Neural progenitor cell (in vitro differentiated cells): ENCODE measurements at regions not wholly inside any gene's neighbourhood (a gene's known extent, or its start where the extent isn't known, plus 50 kb on each side); places are given as distances from the start of the nearest gene placed in this dataset.
"Not testable (repeated sequence)": the region's sequence is repeated elsewhere in the genome, so short reads cannot be mapped to it uniquely, and the experiment has no call there.

Source experiments
- DNase-seq: peaks from one replicate; pipeline ENCODE4 v3.0.0-alpha.2; 2016; ENCODE audit warnings: low spot score
- H2AFZ ChIP-seq: fragments of 200-600 bp; sonication (generic); replicated peaks from 2 replicates; pipeline ENCODE4 v1.6.1; 2016; ENCODE audit warnings: antibody characterized with exemption
- H3F3A ChIP-seq: fragments of 200-600 bp; sonication (generic); 2 replicates; pipeline ENCODE4 v1.6.1; 2016; ENCODE audit warnings: antibody characterized with exemption, low read depth
- H3K27ac ChIP-seq: fragments of 200-600 bp; sonication (generic); 2 replicates; pipeline ENCODE4 v1.5.1; 2016; ENCODE audit warnings: mild to moderate bottlenecking
- H3K27me3 ChIP-seq: fragments of 200-600 bp; sonication (generic); 2 replicates; pipeline ENCODE4 v1.6.1; 2016; ENCODE audit warnings: mild to moderate bottlenecking, moderate library complexity
- H3K36me3 ChIP-seq: fragments of 200-600 bp; sonication (generic); 2 replicates; pipeline ENCODE4 v1.5.1; 2016
- H3K4me1 ChIP-seq: fragments of 200-600 bp; sonication (generic); 2 replicates; pipeline ENCODE4 v1.6.1; 2016; ENCODE audit warnings: mixed run types
- H3K4me2 ChIP-seq: fragments of 200-600 bp; sonication (generic); 2 replicates; pipeline ENCODE4 v1.6.1; 2016
- H3K4me3 ChIP-seq: fragments of 200-600 bp; sonication (generic); 2 replicates; pipeline ENCODE4 v1.5.1; 2016
- H3K79me2 ChIP-seq: fragments of 200-600 bp; sonication (generic); 2 replicates; pipeline ENCODE4 v1.6.1; 2016; ENCODE audit warnings: low read depth
- H3K9ac ChIP-seq: fragments of 200-600 bp; sonication (generic); 2 replicates; pipeline ENCODE4 v1.6.1; 2016
- H3K9me3 ChIP-seq: fragments of 200-600 bp; sonication (generic); 2 replicates; pipeline ENCODE4 v1.5.1; 2016; ENCODE audit warnings: low read depth
- H4K20me1 ChIP-seq: fragments of 200-600 bp; sonication (generic); 2 replicates; pipeline ENCODE4 v1.6.1; 2016; ENCODE audit warnings: low read depth
- H3K27ac Mint-ChIP-seq: 3 replicates; pipeline ENCODE4 v1.8.0; 2021; ENCODE audit warnings: mixed read lengths
- H3K27me3 Mint-ChIP-seq: 2 replicates; pipeline ENCODE4 v1.8.0; 2022; ENCODE audit warnings: low read depth, mild to moderate bottlenecking, inconsistent platforms, moderate library complexity, mixed read lengths; ENCODE audit not compliant: insufficient read depth
- H3K36me3 Mint-ChIP-seq: 3 replicates; pipeline ENCODE4 v1.8.0; 2021; ENCODE audit warnings: mixed read lengths
- H3K4me1 Mint-ChIP-seq: 3 replicates; pipeline ENCODE4 v1.8.0; 2021; ENCODE audit warnings: mixed read lengths
- H3K4me3 Mint-ChIP-seq: 3 replicates; pipeline ENCODE4 v1.8.0; 2021; ENCODE audit warnings: mild to moderate bottlenecking, moderate library complexity, mixed read lengths
- H3K9me3 Mint-ChIP-seq: 3 replicates; pipeline ENCODE4 v1.8.0; 2020; ENCODE audit warnings: mixed read lengths
- EZH2 ChIP-seq: fragments of 200-600 bp; sonication (generic); IDR thresholded peaks from 2 replicates; pipeline ENCODE4 v1.6.1; 2017; ENCODE audit warnings: antibody characterized with exemption, mild to moderate bottlenecking, moderate library complexity
- EZH2phosphoT487 ChIP-seq: fragments of 200-600 bp; sonication (generic); IDR thresholded peaks from 2 replicates; pipeline ENCODE4 v1.6.1; 2017; ENCODE audit warnings: antibody characterized with exemption
- TF ChIP-seq, protein P1 (sequence below): fragments of 200-600 bp; sonication (generic); IDR thresholded peaks from 2 replicates; pipeline ENCODE4 v1.5.1; 2017; ENCODE audit warnings: antibody characterized with exemption, mild to moderate bottlenecking

DNA sequence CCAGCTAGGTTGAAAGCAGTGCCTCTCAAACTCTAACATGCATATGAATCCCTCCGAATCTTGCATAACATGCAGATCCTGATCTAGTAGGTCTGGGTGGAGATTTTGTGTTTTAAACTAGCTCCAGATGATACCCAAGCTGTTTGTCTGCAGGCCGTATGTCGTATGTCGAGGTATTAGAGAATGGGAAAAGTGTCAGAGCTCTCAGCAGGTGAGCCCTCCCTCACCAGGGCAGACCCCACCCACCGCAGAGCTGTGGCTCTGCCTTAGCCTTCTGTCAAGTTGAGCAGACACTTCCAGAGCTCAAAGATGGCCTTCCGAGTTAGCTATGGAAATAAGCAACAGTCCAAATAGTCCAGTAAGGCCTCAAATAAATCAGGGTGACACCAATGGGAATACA lies 83.2 kb upstream of the MAP3K1 start:
- H3K36me3 ChIP-seq, result no peaks in the 10 kb centered on the region
- no peaks in the 10 kb centered on the region for H3K9me3 ChIP-seq
- H4K20me1 ChIP-seq, result no peaks in the 10 kb centered on the region
- no peak overlapping the region for H3K4me2 ChIP-seq
- peaks cover 25% of the 10 kb centered on the region for H3K4me1 Mint-ChIP-seq
- no peak overlapping the region for H3K9ac ChIP-seq
- H3K9me3 Mint-ChIP-seq, result no peaks in the 10 kb centered on the region
- no peaks in the 10 kb centered on the region for H3K79me2 ChIP-seq
- H3K36me3 Mint-ChIP-seq, result no peaks in the 10 kb centered on the region
- H3K4me3 Mint-ChIP-seq, result no peak overlapping the region
- peaks cover 3% of the 10 kb centered on the region for H3K27me3 Mint-ChIP-seq
- H3F3A ChIP-seq, result no peaks in the 10 kb centered on the region
- H3K4me3 ChIP-seq, result no peak overlapping the region
- TF ChIP-seq EZH2 (no peak), EZH2phosphoT487 (no peak)
- TF ChIP-seq, protein P1, sequence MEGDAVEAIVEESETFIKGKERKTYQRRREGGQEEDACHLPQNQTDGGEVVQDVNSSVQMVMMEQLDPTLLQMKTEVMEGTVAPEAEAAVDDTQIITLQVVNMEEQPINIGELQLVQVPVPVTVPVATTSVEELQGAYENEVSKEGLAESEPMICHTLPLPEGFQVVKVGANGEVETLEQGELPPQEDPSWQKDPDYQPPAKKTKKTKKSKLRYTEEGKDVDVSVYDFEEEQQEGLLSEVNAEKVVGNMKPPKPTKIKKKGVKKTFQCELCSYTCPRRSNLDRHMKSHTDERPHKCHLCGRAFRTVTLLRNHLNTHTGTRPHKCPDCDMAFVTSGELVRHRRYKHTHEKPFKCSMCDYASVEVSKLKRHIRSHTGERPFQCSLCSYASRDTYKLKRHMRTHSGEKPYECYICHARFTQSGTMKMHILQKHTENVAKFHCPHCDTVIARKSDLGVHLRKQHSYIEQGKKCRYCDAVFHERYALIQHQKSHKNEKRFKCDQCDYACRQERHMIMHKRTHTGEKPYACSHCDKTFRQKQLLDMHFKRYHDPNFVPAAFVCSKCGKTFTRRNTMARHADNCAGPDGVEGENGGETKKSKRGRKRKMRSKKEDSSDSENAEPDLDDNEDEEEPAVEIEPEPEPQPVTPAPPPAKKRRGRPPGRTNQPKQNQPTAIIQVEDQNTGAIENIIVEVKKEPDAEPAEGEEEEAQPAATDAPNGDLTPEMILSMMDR, result no peak
- H3K27ac ChIP-seq, result no peak overlapping the region
- no peak overlapping the region for H2AFZ ChIP-seq
- no peaks in the 10 kb centered on the region for H3K27me3 ChIP-seq
- DNase-seq, result no peak
- no peak overlapping the region for H3K27ac Mint-ChIP-seq
- peaks cover 10% of the 10 kb centered on the region for H3K4me1 ChIP-seq

DNA sequence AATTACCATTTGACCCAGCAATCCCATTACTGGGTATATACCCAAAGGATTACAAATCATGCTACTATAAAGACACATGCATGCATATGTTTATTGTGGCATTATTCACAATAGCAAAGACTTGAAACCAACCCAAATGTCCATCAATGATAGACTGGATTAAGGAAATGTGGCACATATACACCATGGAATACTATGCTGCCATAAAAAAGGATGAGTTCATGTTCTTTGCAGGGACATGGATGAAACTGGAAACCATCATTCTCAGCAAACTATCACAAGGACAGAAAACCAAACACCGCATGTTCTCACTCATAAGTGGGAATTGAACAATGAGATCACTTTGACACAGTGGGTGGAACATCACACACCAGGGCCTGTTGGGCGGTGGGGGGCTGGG lies 83.9 kb upstream of the MAP3K1 start:
- not testable (repeated sequence) for H3K27ac Mint-ChIP-seq, H3K79me2 ChIP-seq, H3K36me3 ChIP-seq, H4K20me1 ChIP-seq, H3K27me3 ChIP-seq, DNase-seq, H3K4me3 Mint-ChIP-seq, H3K27me3 Mint-ChIP-seq, H3F3A ChIP-seq, H3K4me1 ChIP-seq, H3K27ac ChIP-seq, H3K9me3 Mint-ChIP-seq, H3K4me2 ChIP-seq, H3K4me3 ChIP-seq, H3K9ac ChIP-seq, H2AFZ ChIP-seq, H3K36me3 Mint-ChIP-seq, H3K9me3 ChIP-seq
- peaks cover 25% of the 10 kb centered on the region for H3K4me1 Mint-ChIP-seq

DNA sequence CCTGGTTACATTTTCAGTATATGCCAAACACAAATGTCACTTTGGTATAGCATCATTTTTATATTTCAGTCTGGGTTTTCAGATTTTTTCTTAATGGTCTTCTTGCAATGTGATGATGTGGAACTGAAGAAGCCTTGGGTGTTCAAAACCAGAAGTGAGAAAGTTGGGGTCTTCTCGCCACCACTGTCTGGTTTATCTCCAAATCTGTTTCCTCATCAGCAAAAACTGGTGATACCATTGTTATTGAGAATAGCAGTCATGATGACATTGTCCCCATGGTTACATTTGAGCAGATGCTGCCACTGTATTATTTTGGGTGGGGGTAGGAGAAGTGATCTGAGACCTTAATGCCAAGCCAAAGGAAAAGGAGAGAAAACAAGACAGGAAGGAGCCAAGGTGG lies 85.9 kb upstream of the MAP3K1 start:
- no peaks in the 10 kb centered on the region for H3K9me3 ChIP-seq
- no peak overlapping the region for H3K4me2 ChIP-seq
- TF ChIP-seq, protein P1, result no peak
- TF ChIP-seq EZH2phosphoT487, result no peak
- TF ChIP-seq EZH2, result no peak
- Mint-ChIP-seq H3K4me1 (peaks cover 15% of the 10 kb centered on the region), H3K4me3 (no peak overlapping the region), H3K27me3 (peaks cover 4% of the 10 kb centered on the region), H3K9me3 (no peaks in the 10 kb centered on the region), H3K27ac (no peak overlapping the region), H3K36me3 (no peaks in the 10 kb centered on the region)
- no peaks in the 10 kb centered on the region for H3K36me3 ChIP-seq
- no peak overlapping the region for H3K9ac ChIP-seq
- no peak overlapping the region for H2AFZ ChIP-seq
- no peaks in the 10 kb centered on the region for H4K20me1 ChIP-seq
- no peaks in the 10 kb centered on the region for H3K27me3 ChIP-seq
- H3K27ac ChIP-seq, result no peak overlapping the region
- DNase-seq, result no peak
- no peaks in the 10 kb centered on the region for H3F3A ChIP-seq
- H3K4me1 ChIP-seq, result peaks cover 6% of the 10 kb centered on the region
- H3K4me3 ChIP-seq, result no peak overlapping the region
- no peaks in the 10 kb centered on the region for H3K79me2 ChIP-seq

DNA sequence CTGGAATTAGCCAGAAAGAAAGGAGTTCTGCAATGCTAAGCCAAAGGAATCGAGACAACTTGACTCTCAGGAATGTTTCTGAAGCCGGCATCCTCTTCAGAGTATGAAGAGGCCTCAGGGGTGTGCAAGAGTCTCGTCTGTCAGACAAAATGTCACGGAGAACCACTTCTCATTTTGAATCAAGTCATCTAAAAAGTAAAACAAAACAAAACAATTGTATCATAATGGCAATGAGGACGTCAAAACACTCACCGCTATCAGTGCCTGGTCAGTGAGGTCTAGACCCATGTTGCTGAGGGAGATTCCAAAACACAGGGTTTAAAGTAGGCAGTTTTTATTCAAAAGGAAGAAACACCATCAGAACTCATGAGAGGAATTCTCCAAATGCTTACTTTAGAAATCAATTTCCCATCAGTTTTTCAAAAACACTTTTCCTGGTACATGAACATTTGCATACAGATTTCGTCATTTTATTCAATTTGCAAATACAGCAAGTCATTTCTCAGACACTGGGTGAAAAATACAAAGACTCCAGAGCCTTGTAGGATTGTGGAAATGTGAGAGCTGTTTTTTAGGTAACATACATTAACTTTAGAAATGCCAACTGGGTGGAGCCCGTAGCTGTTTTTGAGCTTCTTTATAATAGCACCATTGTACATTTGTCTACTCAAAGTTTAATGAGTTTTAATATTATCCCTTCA lies 89.5 kb upstream of the MAP3K1 start:
- peaks cover 2% of the 10 kb centered on the region for H3K27me3 Mint-ChIP-seq
- H2AFZ ChIP-seq, result peak overlapping the region; percentile 80
- DNase-seq, result no peak
- H3F3A ChIP-seq, result no peaks in the 10 kb centered on the region
- no peak overlapping the region for H3K27ac Mint-ChIP-seq
- H3K79me2 ChIP-seq, result no peaks in the 10 kb centered on the region
- no peaks in the 10 kb centered on the region for H3K36me3 ChIP-seq
- no peak overlapping the region for H3K27ac ChIP-seq
- no peaks in the 10 kb centered on the region for H4K20me1 ChIP-seq
- no peaks in the 10 kb centered on the region for H3K27me3 ChIP-seq
- no peaks in the 10 kb centered on the region for H3K4me1 Mint-ChIP-seq
- TF ChIP-seq EZH2phosphoT487 (no peak), EZH2 (no peak)
- TF ChIP-seq, protein P1, result no peak
- no peak overlapping the region for H3K4me3 Mint-ChIP-seq
- H3K36me3 Mint-ChIP-seq, result no peaks in the 10 kb centered on the region
- H3K4me3 ChIP-seq, result no peak overlapping the region
- no peak overlapping the region for H3K9ac ChIP-seq
- no peaks in the 10 kb centered on the region for H3K9me3 Mint-ChIP-seq
- H3K4me1 ChIP-seq, result no peaks in the 10 kb centered on the region
- H3K9me3 ChIP-seq, result no peaks in the 10 kb centered on the region
- no peak overlapping the region for H3K4me2 ChIP-seq

DNA sequence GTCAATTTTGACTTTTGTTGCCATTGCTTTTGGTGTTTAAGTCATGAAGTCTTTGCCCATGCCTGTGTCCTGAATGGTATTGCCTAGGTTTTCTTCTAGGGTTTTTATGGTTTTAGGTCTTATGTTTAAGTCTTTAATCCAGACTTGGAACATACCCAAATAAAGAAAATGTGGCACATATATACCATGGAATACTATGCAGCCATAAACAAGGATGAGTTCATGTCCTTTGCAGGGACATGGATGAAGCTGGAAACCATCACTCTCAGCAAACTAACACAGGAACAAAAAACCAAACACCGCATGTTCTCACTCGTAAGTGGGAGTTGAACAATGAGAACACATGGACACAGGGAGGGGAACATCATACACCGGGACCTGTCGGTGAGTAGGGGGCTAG lies 90.5 kb upstream of the MAP3K1 start:
- not testable (repeated sequence) for H3K4me3 ChIP-seq, DNase-seq, H4K20me1 ChIP-seq, H3K36me3 Mint-ChIP-seq, H3K4me3 Mint-ChIP-seq, H3K27me3 ChIP-seq, H3K4me2 ChIP-seq, H3K27ac Mint-ChIP-seq, H2AFZ ChIP-seq, H3K9me3 ChIP-seq, H3K36me3 ChIP-seq, H3K9ac ChIP-seq, H3K27ac ChIP-seq, H3K4me1 ChIP-seq, H3K9me3 Mint-ChIP-seq, H3K4me1 Mint-ChIP-seq, H3K79me2 ChIP-seq, H3F3A ChIP-seq, H3K27me3 Mint-ChIP-seq
